ENCODE measurements at regions not wholly inside any gene's neighbourhood (a gene's known extent, or its start where the extent isn't known, plus 50 kb on each side); places are given as distances from the start of the nearest gene placed in this dataset.

DNA sequence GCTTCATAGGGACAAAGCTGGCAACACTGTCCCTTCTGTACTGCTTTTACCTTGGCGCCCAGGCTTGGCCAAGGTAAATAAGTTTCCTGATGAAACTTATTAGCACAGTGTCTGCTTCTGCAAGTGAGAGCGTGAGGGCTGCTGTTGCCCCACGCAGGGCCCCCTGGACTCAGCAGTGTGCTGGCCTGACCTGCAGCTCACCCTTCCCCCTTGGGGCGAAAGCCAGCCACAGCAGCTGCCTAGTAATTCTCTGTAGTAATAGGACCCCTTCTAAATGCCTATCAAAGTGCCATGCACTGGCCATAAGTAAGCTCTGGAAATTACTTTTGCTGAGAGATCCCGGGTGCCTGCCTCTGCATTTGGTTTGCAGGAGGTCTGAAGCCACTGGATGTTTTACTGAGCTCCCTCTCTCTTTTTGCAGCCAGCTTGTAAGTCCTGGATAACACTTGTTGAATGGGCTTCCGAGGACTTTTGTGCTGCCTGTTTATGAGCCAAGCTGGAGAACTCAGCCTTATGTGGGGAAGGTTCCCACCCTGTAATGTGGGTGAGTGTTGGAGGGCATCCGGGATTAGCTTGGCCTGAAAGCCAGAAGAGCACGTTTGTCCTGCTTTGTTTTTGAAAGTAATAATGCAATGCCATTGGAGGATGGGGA lies 293.9 kb downstream of the C7orf25 start:
- no peak overlapping the region for H3K4me3 ChIP-seq (ENCODE audit: low read depth, low read length)
- no peak for DNase-seq (ENCODE audit: low read depth)
- TF ChIP-seq, protein P1, sequence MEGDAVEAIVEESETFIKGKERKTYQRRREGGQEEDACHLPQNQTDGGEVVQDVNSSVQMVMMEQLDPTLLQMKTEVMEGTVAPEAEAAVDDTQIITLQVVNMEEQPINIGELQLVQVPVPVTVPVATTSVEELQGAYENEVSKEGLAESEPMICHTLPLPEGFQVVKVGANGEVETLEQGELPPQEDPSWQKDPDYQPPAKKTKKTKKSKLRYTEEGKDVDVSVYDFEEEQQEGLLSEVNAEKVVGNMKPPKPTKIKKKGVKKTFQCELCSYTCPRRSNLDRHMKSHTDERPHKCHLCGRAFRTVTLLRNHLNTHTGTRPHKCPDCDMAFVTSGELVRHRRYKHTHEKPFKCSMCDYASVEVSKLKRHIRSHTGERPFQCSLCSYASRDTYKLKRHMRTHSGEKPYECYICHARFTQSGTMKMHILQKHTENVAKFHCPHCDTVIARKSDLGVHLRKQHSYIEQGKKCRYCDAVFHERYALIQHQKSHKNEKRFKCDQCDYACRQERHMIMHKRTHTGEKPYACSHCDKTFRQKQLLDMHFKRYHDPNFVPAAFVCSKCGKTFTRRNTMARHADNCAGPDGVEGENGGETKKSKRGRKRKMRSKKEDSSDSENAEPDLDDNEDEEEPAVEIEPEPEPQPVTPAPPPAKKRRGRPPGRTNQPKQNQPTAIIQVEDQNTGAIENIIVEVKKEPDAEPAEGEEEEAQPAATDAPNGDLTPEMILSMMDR (IDR thresholded peaks at IDR 0.05; ENCODE audit: low read depth, low read length, missing control alignments): no peak

DNA sequence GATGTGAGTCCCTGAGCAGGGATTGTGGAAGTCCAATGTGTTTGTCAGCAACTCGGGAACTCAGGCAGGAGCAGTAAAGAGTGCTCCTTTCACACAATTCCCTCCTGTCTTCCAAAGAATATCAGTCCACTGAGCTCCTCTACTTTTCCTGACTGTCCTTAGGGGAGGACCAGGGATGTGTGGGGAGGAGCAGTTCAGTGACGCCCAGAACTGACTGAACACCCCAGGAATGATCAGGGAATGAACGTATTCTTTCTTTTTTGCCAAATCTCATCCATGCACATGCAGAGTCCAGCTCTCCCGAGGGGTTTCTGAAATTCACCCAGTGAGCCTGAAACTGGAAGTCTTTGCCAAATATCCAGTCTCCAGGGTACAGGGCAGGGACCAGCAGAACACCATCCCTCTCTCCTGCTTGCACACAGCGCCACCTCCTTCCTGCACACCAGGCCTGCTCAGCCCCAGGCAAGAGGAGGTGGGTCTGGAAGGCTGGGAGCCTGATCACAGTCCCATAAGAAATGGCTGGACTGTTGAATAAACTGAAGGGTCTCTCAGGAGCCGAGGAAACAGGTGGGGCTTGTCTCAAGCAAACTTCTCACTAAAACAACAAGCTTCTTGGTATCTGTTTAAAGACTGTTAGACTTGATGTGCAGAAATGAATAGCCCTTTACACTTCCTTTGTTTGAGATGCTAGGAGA lies 294.7 kb downstream of the C7orf25 start:
- DNase-seq (ENCODE audit: low read depth): no peak
- no peak overlapping the region for H3K4me3 ChIP-seq (ENCODE audit: low read depth, low read length)
- TF ChIP-seq, protein P1 (IDR thresholded peaks at IDR 0.05; ENCODE audit: low read depth, low read length, missing control alignments): no peak

DNA sequence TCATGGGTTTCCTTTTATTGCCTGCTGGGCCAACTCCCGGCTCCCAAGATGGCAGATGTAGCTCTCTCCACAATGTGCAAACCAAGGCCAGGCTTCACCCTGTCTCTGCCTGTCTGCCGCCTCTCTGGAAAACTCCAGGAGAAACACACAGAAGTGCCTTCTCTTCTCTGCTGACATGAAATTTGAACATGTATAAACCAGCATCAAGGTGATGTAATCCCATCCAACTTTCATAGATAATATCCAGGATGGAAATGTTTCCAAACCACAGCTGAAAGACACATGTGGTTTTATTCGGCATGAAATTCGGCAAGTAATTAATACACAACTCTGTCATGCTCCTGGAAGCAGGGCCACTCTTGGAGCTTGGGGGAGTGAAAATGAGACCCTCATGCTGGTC lies 297.2 kb downstream of the C7orf25 start:
- H3K4me3 ChIP-seq (ENCODE audit: low read depth, low read length): no peak overlapping the region
- TF ChIP-seq, protein P1 (IDR thresholded peaks at IDR 0.05; ENCODE audit: low read depth, low read length, missing control alignments): no peak
- DNase-seq (ENCODE audit: low read depth): no peak

DNA sequence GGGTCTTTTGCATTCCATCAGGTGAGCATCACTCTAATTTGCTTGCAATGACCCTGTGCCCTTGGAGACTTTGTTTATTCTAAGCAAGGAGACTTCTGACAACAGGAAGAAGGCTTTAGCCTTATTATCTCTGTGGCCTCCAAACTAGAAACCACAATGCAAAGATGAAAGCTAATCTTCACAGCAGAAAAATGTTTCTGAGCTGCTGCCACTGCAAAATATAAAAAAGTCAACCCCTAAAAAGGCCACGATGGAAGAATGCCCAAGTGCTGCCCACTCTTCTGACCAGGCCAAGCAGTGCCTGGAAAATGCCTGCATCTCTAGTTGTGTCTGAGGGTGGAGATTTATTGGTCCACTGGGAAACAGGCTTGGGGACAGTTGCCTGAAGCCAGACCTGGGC lies 299.9 kb downstream of the C7orf25 start:
- no peak overlapping the region for H3K4me3 ChIP-seq (ENCODE audit: low read depth, low read length)
- TF ChIP-seq, protein P1 (IDR thresholded peaks at IDR 0.05; ENCODE audit: low read depth, low read length, missing control alignments): no peak

DNA sequence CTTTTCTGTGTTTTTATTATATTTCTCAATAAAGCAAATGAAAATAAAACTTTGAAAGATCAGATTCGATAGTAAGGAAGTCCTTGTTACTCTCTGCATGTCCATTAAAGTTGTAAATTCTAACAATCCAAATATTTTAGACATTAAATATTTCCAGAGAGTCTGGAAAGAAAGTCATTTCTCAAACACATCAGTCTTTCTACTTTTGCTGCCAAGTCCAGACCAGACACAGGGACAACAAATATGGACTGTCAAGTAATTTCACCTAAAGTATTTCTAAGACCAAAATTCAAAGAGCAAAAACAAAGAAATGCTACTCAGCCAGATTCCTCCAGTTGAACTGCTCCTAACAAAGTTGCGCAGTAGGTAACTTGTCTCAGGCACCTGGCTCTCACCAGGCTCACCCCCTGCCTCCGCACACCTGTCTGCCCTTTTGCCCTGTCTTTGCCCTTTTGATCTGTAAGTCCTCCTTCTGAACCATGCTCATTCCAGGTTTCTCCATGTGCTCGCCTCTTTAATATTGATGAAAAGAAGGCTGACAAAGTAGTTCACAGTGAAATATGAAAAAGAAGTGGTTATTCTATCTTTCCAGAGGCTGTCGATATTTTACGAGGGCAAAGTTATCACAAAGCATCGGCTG lies 300.5 kb downstream of the C7orf25 start:
- no peak overlapping the region for H3K4me3 ChIP-seq (ENCODE audit: low read depth, low read length)
- TF ChIP-seq, protein P1 (IDR thresholded peaks at IDR 0.05; ENCODE audit: low read depth, low read length, missing control alignments): peak; percentile 3
- DNase-seq (ENCODE audit: low read depth): no peak

More for the DNA sequence above, 299.9 kb downstream of the C7orf25 start:
- DNase-seq (ENCODE audit: low read depth): no peak

DNA sequence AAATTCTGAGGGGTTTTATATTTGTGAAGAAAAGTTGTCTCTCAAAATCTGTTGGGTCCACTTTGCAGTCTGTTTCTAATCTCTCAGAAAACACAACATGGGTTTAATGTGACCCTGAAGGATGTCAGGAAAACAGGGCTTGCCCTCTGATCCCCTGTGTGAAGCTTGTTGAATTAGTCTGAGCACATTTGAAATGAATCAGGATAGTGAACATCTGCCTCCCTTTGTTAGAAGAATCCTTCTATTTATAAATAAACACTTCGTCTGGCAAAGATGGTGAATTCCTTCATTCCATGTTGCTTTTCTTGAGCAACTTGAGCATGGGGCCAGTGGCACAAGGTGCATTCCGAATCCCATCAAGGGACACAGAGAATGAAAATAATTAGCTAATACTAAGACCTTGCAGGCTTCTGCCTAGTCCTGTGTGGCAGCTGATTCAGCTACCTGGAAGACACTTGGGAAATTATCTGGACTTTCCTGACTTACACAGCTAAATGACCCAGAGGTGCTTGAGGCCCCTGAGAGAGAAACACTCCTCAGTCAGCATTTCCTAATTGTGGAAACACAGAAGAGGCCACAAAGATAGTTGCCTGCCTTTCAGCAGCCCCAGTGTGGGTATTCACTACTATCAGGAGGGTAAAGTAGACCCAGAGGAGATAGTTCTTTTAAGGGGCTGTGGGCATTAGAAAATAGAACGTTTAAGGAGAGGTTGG lies 305.5 kb downstream of the C7orf25 start:
- no peak overlapping the region for H3K4me3 ChIP-seq (ENCODE audit: low read depth, low read length)
- TF ChIP-seq, protein P1 (IDR thresholded peaks at IDR 0.05; ENCODE audit: low read depth, low read length, missing control alignments): no peak
- no peak for DNase-seq (ENCODE audit: low read depth)

All from GM12864 (cell line).